Mesenchymal stem cell (in vitro differentiated cells and primary cell): ENCODE measurements at regions not wholly inside any gene's neighbourhood (a gene's known extent, or its start where the extent isn't known, plus 50 kb on each side); places are given as distances from the start of the nearest gene placed in this dataset.

Source experiments
- DNase-seq: peaks from one replicate; pipeline ENCODE4 v3.0.0-alpha.2; 2013
- H2AFZ ChIP-seq: one replicate; pipeline ENCODE4 v1.6.1; 2013; ENCODE audit warnings: low read depth, mild to moderate bottlenecking, control low read depth, inconsistent platforms, low read length, moderate library complexity
- H2AK5ac ChIP-seq: 2 replicates; pipeline ENCODE4 v1.6.1; 2013; ENCODE audit warnings: low read length, moderate library complexity, mild to moderate bottlenecking, inconsistent platforms; ENCODE audit not compliant: severe bottlenecking
- H2BK120ac ChIP-seq: one replicate; pipeline ENCODE4 v1.6.1; 2013; ENCODE audit warnings: low read depth, mild to moderate bottlenecking, inconsistent platforms, low read length, moderate library complexity
- H2BK12ac ChIP-seq, 2 experiments: one replicate each; pipeline ENCODE4 v1.6.1; 2013; ENCODE audit warnings: inconsistent platforms in 2 of 2, low read length in 2 of 2, mild to moderate bottlenecking in 2 of 2, moderate library complexity in 2 of 2, control low read depth in 1 of 2
- H2BK15ac ChIP-seq: one replicate; pipeline ENCODE4 v1.6.1; 2013; ENCODE audit warnings: mild to moderate bottlenecking, low read depth, inconsistent platforms; ENCODE audit not compliant: poor library complexity, severe bottlenecking
- H2BK5ac ChIP-seq: 2 replicates; pipeline ENCODE4 v1.6.1; 2013; ENCODE audit warnings: low read depth, mild to moderate bottlenecking, low read length, control low read depth, inconsistent platforms; ENCODE audit not compliant: poor library complexity, severe bottlenecking
- H3K14ac ChIP-seq, 2 experiments: one replicate each; pipeline ENCODE4 v1.6.1; 2013; ENCODE audit warnings: inconsistent platforms in 2 of 2, low read length in 2 of 2, control low read depth in 1 of 2, mild to moderate bottlenecking in 1 of 2, moderate library complexity in 1 of 2
- H3K18ac ChIP-seq, 2 experiments: one replicate each; pipeline ENCODE4 v1.6.1; 2013; ENCODE audit warnings: inconsistent platforms in 2 of 2, low read length in 2 of 2, control low read depth in 1 of 2, low read depth in 1 of 2, mild to moderate bottlenecking in 1 of 2
- H3K23ac ChIP-seq, 2 experiments: one replicate each; pipeline ENCODE4 v1.6.1; 2013; ENCODE audit warnings: inconsistent platforms in 2 of 2, low read length in 2 of 2, mild to moderate bottlenecking in 2 of 2, moderate library complexity in 2 of 2, control low read depth in 1 of 2
- H3K27ac ChIP-seq: 2 replicates; pipeline ENCODE4 v1.5.1; 2013; ENCODE audit warnings: mild to moderate bottlenecking, moderate library complexity, low read length, control low read depth, inconsistent platforms; ENCODE audit not compliant: poor library complexity, severe bottlenecking
- H3K27me3 ChIP-seq, 2 experiments: 2 replicates each; pipeline versions ENCODE4 v1.6.1 to v1.7.0; 2013; ENCODE audit warnings: low read length in 2 of 2, mild to moderate bottlenecking in 2 of 2, moderate library complexity in 2 of 2, control low read depth in 1 of 2, inconsistent platforms in 1 of 2; ENCODE audit not compliant: control insufficient read depth in 1 of 2, insufficient read depth in 1 of 2
- H3K36me3 ChIP-seq, 2 experiments: 2 replicates each; pipeline versions ENCODE4 v1.6.1 to v1.7.0; 2013; ENCODE audit warnings: low read length in 2 of 2, control low read depth in 1 of 2, inconsistent platforms in 1 of 2, low read depth in 1 of 2, mild to moderate bottlenecking in 1 of 2; ENCODE audit not compliant: insufficient read depth in 2 of 2, control insufficient read depth in 1 of 2
- H3K4ac ChIP-seq, 2 experiments: one replicate each; pipeline ENCODE4 v1.6.1; 2013; ENCODE audit warnings: inconsistent platforms in 2 of 2, low read length in 2 of 2, mild to moderate bottlenecking in 2 of 2, moderate library complexity in 2 of 2, control low read depth in 1 of 2, low read depth in 1 of 2
- H3K4me1 ChIP-seq: 2 replicates; pipeline ENCODE4 v1.6.1; 2013; ENCODE audit warnings: low read depth, low read length, control low read depth; ENCODE audit not compliant: control insufficient read depth, insufficient read depth
- H3K4me2 ChIP-seq: 2 replicates; pipeline ENCODE4 v1.6.1; 2013; ENCODE audit warnings: low read length, mild to moderate bottlenecking, inconsistent platforms; ENCODE audit not compliant: poor library complexity, severe bottlenecking
- H3K4me3 ChIP-seq, 2 experiments: 2 replicates each; pipeline versions ENCODE4 v1.5.1 to v1.7.0; 2013; ENCODE audit warnings: low read length in 2 of 2, mild to moderate bottlenecking in 2 of 2, control low read depth in 1 of 2, low read depth in 1 of 2; ENCODE audit not compliant: insufficient read depth in 1 of 2
- H3K79me1 ChIP-seq: replicated peaks from 2 replicates; pipeline ENCODE4 v1.6.1; 2013; ENCODE audit warnings: mild to moderate bottlenecking, control low read depth, low read length, inconsistent platforms; ENCODE audit not compliant: poor library complexity, severe bottlenecking
- H3K9ac ChIP-seq: 2 replicates; pipeline ENCODE4 v1.7.0; 2013; ENCODE audit warnings: mild to moderate bottlenecking, low read length, moderate library complexity
- H3K9me3 ChIP-seq: 2 replicates; pipeline ENCODE4 v1.7.0; 2013; ENCODE audit warnings: mild to moderate bottlenecking, low read length; ENCODE audit not compliant: control insufficient read depth
- H4K8ac ChIP-seq: one replicate; pipeline ENCODE4 v1.6.1; 2013; ENCODE audit warnings: inconsistent platforms, mild to moderate bottlenecking, low read length, moderate library complexity
- H4K91ac ChIP-seq: one replicate; pipeline ENCODE4 v1.6.1; 2013; ENCODE audit warnings: mild to moderate bottlenecking, low read length, inconsistent platforms
- whole genome bisulfite sequencing: methylation state at CpG from one replicate; pipeline ENCODE4 v1.1.7; 2013; ENCODE audit warnings: mixed read lengths; 5-methylcytosine and 5-hydroxymethylcytosine counted together

GRCh38 chr4:110877778-110878370 lies 255.0 kb upstream of the PITX2 start:
- no peak overlapping the region for H2BK120ac ChIP-seq
- no peak for DNase-seq
- H2BK15ac ChIP-seq, result no peak overlapping the region
- H3K4me2 ChIP-seq, result no peak overlapping the region
- no peak overlapping the region for H2BK12ac ChIP-seq
- H3K4me1 ChIP-seq, result no peaks in the 10 kb centered on the region
- no peak overlapping the region for H2BK5ac ChIP-seq
- H3K9me3 ChIP-seq, result no peaks in the 10 kb centered on the region
- H4K91ac ChIP-seq, result no peak overlapping the region
- H2AFZ ChIP-seq, result no peak overlapping the region
- no peak overlapping the region for H3K4me3 ChIP-seq
- H3K9ac ChIP-seq, result no peak overlapping the region
- no peaks in the 10 kb centered on the region for H3K79me1 ChIP-seq
- H3K18ac ChIP-seq, result no peak overlapping the region
- no peak overlapping the region for H4K8ac ChIP-seq
- H3K4ac ChIP-seq, result no peak overlapping the region
- H3K27ac ChIP-seq, result no peak overlapping the region
- no peak overlapping the region for H2AK5ac ChIP-seq
- WGBS, result 100% methylated on average over 2 of the region's 2 CpGs
- H3K36me3 ChIP-seq, result no peaks in the 10 kb centered on the region
- no peak overlapping the region for H3K23ac ChIP-seq
- H3K27me3 ChIP-seq, result no peaks in the 10 kb centered on the region
- no peak overlapping the region for H3K14ac ChIP-seq

DNA sequence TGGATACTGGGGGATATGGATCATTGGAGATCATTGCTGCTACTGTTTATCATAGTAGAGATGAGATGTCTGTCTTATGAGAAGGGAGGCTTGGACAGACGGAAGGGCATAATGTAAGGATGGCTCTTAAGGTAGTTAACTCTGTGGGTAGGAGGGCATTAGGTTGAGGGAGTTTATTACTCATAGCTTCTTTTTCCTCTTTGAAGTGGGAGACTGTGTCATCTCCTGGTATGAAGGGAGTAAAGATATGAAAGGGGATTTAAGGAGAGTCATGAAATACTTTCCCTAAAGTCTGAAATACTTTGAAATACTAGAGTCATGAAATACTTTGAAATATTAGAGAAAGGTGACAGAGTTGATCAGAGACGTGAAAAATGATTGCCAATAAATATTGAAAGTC lies 255.5 kb upstream of the PITX2 start:
- H2AK5ac ChIP-seq, result no peak overlapping the region

DNA sequence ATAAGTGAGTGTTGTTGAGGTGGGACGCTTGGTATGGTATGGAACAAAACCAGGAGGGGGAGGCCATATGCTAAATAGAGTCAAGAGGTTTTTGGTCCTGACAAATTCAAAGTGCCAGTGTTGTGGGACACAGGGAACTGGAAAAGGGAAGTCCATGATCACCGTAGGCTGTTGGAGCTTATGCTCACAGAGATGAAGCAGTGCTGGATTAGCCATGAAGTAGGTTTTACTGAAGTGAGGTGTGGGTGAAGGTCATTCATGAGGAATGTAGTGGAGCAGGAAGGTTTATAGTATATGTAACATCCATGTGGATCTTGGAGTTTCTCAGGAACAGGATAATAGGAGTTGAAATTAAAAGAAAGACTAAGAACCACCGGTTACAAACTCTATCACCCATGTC lies 256.1 kb upstream of the PITX2 start:
- DNase-seq, result no peak
- no peaks in the 10 kb centered on the region for H3K36me3 ChIP-seq
- no peak overlapping the region for H3K4me2 ChIP-seq
- no peak overlapping the region for H4K8ac ChIP-seq
- H3K4ac ChIP-seq, result no peak overlapping the region
- no peaks in the 10 kb centered on the region for H3K27me3 ChIP-seq
- no peak overlapping the region for H4K91ac ChIP-seq
- no peak overlapping the region for H2BK12ac ChIP-seq
- WGBS, result 93% methylated on average over 2 of the region's 3 CpGs
- no peaks in the 10 kb centered on the region for H3K4me1 ChIP-seq
- H3K23ac ChIP-seq, result no peak overlapping the region
- no peak overlapping the region for H3K18ac ChIP-seq
- H3K9me3 ChIP-seq, result no peaks in the 10 kb centered on the region
- no peak overlapping the region for H2AFZ ChIP-seq
- H3K9ac ChIP-seq, result no peak overlapping the region
- H2BK15ac ChIP-seq, result no peak overlapping the region
- no peaks in the 10 kb centered on the region for H3K79me1 ChIP-seq
- H3K27ac ChIP-seq, result no peak overlapping the region
- no peak overlapping the region for H2BK120ac ChIP-seq
- no peak overlapping the region for H3K14ac ChIP-seq
- no peak overlapping the region for H2BK5ac ChIP-seq
- H2AK5ac ChIP-seq, result no peak overlapping the region
- no peak overlapping the region for H3K4me3 ChIP-seq

More for the DNA sequence above, 255.5 kb upstream of the PITX2 start:
- Histone ChIP-seq H3K79me1 (no peaks in the 10 kb centered on the region), H3K4me3 (no peak overlapping the region), H2BK5ac (no peak overlapping the region), H3K36me3 (no peaks in the 10 kb centered on the region), H3K4me2 (no peak overlapping the region), H2BK120ac (no peak overlapping the region), H2AFZ (no peak overlapping the region), H3K27ac (no peak overlapping the region), H4K8ac (no peak overlapping the region), H3K14ac (no peak overlapping the region), H3K27me3 (no peaks in the 10 kb centered on the region), H2BK12ac (no peak overlapping the region), H2BK15ac (no peak overlapping the region), H3K9me3 (no peaks in the 10 kb centered on the region), H4K91ac (no peak overlapping the region), H3K4me1 (no peaks in the 10 kb centered on the region), H3K9ac (no peak overlapping the region), H3K18ac (no peak overlapping the region), H3K4ac (no peak overlapping the region), H3K23ac (no peak overlapping the region)
- no peak for DNase-seq
- WGBS, result 84% methylated on average over 2 of the region's 2 CpGs

GRCh38 chr4:110886270-110886669 lies 263.4 kb upstream of the PITX2 start:
- Histone ChIP-seq H3K18ac (no peak overlapping the region), H2AFZ (no peak overlapping the region), H2BK120ac (no peak overlapping the region), H3K9ac (no peak overlapping the region), H2BK12ac (no peak overlapping the region), H3K14ac (no peak overlapping the region), H3K23ac (no peak overlapping the region), H3K4me2 (no peak overlapping the region), H3K27me3 (no peaks in the 10 kb centered on the region), H4K91ac (no peak overlapping the region), H4K8ac (no peak overlapping the region), H2AK5ac (no peak overlapping the region), H3K4me1 (no peaks in the 10 kb centered on the region), H2BK15ac (no peak overlapping the region), H3K36me3 (no peaks in the 10 kb centered on the region), H3K27ac (no peak overlapping the region), H3K4ac (no peak overlapping the region), H3K4me3 (no peak overlapping the region), H3K79me1 (no peaks in the 10 kb centered on the region), H2BK5ac (no peak overlapping the region), H3K9me3 (peaks cover 4% of the 10 kb centered on the region)
- DNase-seq, result no peak
- WGBS, result 100% methylated on average over 6 of the region's 6 CpGs
